HEK293 (cell line): ENCODE measurements at regions not wholly inside any gene's neighbourhood (a gene's known extent, or its start where the extent isn't known, plus 50 kb on each side); places are given as distances from the start of the nearest gene placed in this dataset.

Experiments used
- CTCF ChIA-PET: fragments of 350-600 bp; formaldehyde crosslinking; extraction: SDS; loops from one replicate; lab custom pipeline; 2021; ENCODE audit warnings: antibody characterized with exemption; lab: Yijun Ruan, JAX
- POLR2A ChIA-PET: fragments of 300-600 bp; formaldehyde crosslinking; extraction: SDS; loops from one replicate; lab custom pipeline; 2020; ENCODE audit warnings: antibody characterized with exemption, inconsistent platforms; lab: Yijun Ruan, JAX
- H3K27ac ChIP-seq: fragments of 200-500 bp; sonication (Bioruptor generic); 2 replicates; pipeline ENCODE4 v1.5.1; 2014; ENCODE audit warnings: low read depth, low read length, control low read depth, inconsistent platforms; ENCODE audit errors: extremely low read depth
- H3K36me3 ChIP-seq, 2 experiments: fragments of 200-500 bp in 1 of 2; sonication (Bioruptor generic) in 1 of 2; 1 replicate in 1 of 2; 2 replicates in 1 of 2; pipeline ENCODE4 v1.5.1; 2014 to 2017; ENCODE audit warnings: inconsistent platforms in 2 of 2, low read length in 2 of 2; ENCODE audit not compliant: control insufficient read depth in 2 of 2, insufficient read depth in 1 of 2
- H3K4me1 ChIP-seq: fragments of 200-500 bp; sonication (Bioruptor generic); 2 replicates; pipeline ENCODE4 v1.5.1; 2014; ENCODE audit warnings: mild to moderate bottlenecking, low read length, inconsistent platforms; ENCODE audit not compliant: control insufficient read depth, insufficient read depth
- H3K4me3 ChIP-seq: 2 replicates; pipeline ENCODE4 v1.5.1; 2011; ENCODE audit warnings: low read depth, mild to moderate bottlenecking, control low read depth, low read length, moderate library complexity
- H3K9me3 ChIP-seq: fragments of 200-500 bp; sonication (Bioruptor generic); 2 replicates; pipeline ENCODE4 v1.5.1; 2014; ENCODE audit warnings: low read depth, low read length, inconsistent platforms; ENCODE audit not compliant: control insufficient read depth, insufficient read depth
- BCL6B ChIP-seq: fragments of 450-650 bp; formaldehyde crosslinking; IDR thresholded peaks from 2 replicates; pipeline ENCODE4 v1.5.1; 2017; ENCODE audit warnings: missing biosample characterization, missing genetic modification characterization
- GLI2 ChIP-seq: fragments of 450-650 bp; formaldehyde crosslinking; IDR thresholded peaks from 2 replicates; pipeline ENCODE4; 2017; ENCODE audit warnings: missing biosample characterization, missing genetic modification characterization, low read depth, borderline replicate concordance
- HOXC10 ChIP-seq: sonication (generic); formaldehyde crosslinking; IDR thresholded peaks from 2 replicates; pipeline ENCODE4 v1.8.1; 2023; ENCODE audit warnings: mild to moderate bottlenecking, missing genetic modification reagents
- PRDM6 ChIP-seq: fragments of 450-650 bp; formaldehyde crosslinking; IDR thresholded peaks from 2 replicates; pipeline ENCODE4 v1.5.1; 2017; ENCODE audit warnings: missing biosample characterization, missing genetic modification characterization
- SP7 ChIP-seq: fragments of 450-650 bp; formaldehyde crosslinking; IDR thresholded peaks from 2 replicates; pipeline ENCODE4 v1.5.1; 2016; ENCODE audit warnings: missing biosample characterization, missing genetic modification characterization
- TCF7L2 ChIP-seq: IDR thresholded peaks from 2 replicates; pipeline ENCODE4 v1.6.1; 2011; ENCODE audit warnings: low read depth, mild to moderate bottlenecking, inconsistent platforms, low read length, moderate library complexity, borderline replicate concordance
- ZFP3 ChIP-seq: fragments of 450-650 bp; formaldehyde crosslinking; IDR thresholded peaks from 2 replicates; pipeline ENCODE4 v1.5.1; 2016; ENCODE audit warnings: low read depth, missing biosample characterization, missing genetic modification characterization
- ZNF169 ChIP-seq: fragments of 450-650 bp; formaldehyde crosslinking; IDR thresholded peaks from 2 replicates; pipeline ENCODE4 v1.5.1; 2016; ENCODE audit warnings: missing biosample characterization, missing genetic modification characterization
- ZNF221 ChIP-seq: fragments of 450-650 bp; formaldehyde crosslinking; IDR thresholded peaks from 2 replicates; pipeline ENCODE4 v1.5.1; 2017; ENCODE audit warnings: missing biosample characterization, missing genetic modification characterization, borderline replicate concordance
- ZNF223 ChIP-seq: fragments of 450-650 bp; formaldehyde crosslinking; IDR thresholded peaks from 2 replicates; pipeline ENCODE4 v1.5.1; 2016; ENCODE audit warnings: missing biosample characterization, missing genetic modification characterization
- ZNF266 ChIP-seq: fragments of 450-650 bp; formaldehyde crosslinking; IDR thresholded peaks from 2 replicates; pipeline ENCODE4 v1.5.1; 2016; ENCODE audit warnings: missing biosample characterization, missing genetic modification characterization, low read depth
- ZNF335 ChIP-seq: fragments of 450-650 bp; formaldehyde crosslinking; conservative IDR thresholded peaks from 2 replicates; pipeline ENCODE4 v1.5.1; 2016; ENCODE audit warnings: missing biosample characterization, missing genetic modification characterization
- ZNF350 ChIP-seq: fragments of 450-650 bp; formaldehyde crosslinking; IDR thresholded peaks from 2 replicates; pipeline ENCODE4 v1.5.0; 2017; ENCODE audit warnings: missing biosample characterization, mild to moderate bottlenecking, missing genetic modification characterization
- ZNF366 ChIP-seq: fragments of 450-650 bp; formaldehyde crosslinking; conservative IDR thresholded peaks from 2 replicates; pipeline ENCODE4 v1.5.1; 2016; ENCODE audit warnings: missing biosample characterization, missing genetic modification characterization
- ZNF501 ChIP-seq: fragments of 450-650 bp; formaldehyde crosslinking; IDR thresholded peaks from 2 replicates; pipeline ENCODE4 v1.5.1; 2016; ENCODE audit warnings: missing biosample characterization, missing genetic modification characterization
- ZNF561 ChIP-seq: fragments of 450-650 bp; IDR thresholded peaks from 2 replicates; pipeline ENCODE4 v1.5.1; 2018; ENCODE audit warnings: missing biosample characterization, missing genetic modification characterization, borderline replicate concordance
- ZNF623 ChIP-seq: fragments of 450-650 bp; formaldehyde crosslinking; IDR thresholded peaks from 2 replicates; pipeline ENCODE4 v1.5.1; 2016; ENCODE audit warnings: missing biosample characterization, missing genetic modification characterization
- ZNF747 ChIP-seq: fragments of 450-650 bp; formaldehyde crosslinking; IDR thresholded peaks from 2 replicates; pipeline ENCODE4 v1.5.1; 2016; ENCODE audit warnings: missing biosample characterization, missing genetic modification characterization
- ZSCAN23 ChIP-seq: fragments of 450-650 bp; formaldehyde crosslinking; IDR thresholded peaks from 2 replicates; pipeline ENCODE4 v1.5.1; 2016; ENCODE audit warnings: missing biosample characterization, missing genetic modification characterization
- TF ChIP-seq, protein P1 (sequence below): fragments of 450-650 bp; formaldehyde crosslinking; IDR thresholded peaks from 2 replicates; pipeline ENCODE4 v1.5.1; 2016; ENCODE audit warnings: missing biosample characterization, missing genetic modification characterization
- TF ChIP-seq, protein P2 (sequence below): fragments of 450-650 bp; formaldehyde crosslinking; IDR thresholded peaks from 2 replicates; pipeline ENCODE4 v1.5.1; 2016; ENCODE audit warnings: missing biosample characterization, missing genetic modification characterization
- TF ChIP-seq, protein P3 (sequence below): fragments of 450-650 bp; formaldehyde crosslinking; IDR thresholded peaks from 2 replicates; pipeline ENCODE4 v1.5.1; 2017; ENCODE audit warnings: missing biosample characterization, mild to moderate bottlenecking, missing genetic modification characterization, moderate library complexity
- TF ChIP-seq, protein P4 (sequence below): fragments of 450-650 bp; formaldehyde crosslinking; IDR thresholded peaks from 2 replicates; pipeline ENCODE4 v1.5.1; 2016; ENCODE audit warnings: missing biosample characterization, missing genetic modification characterization, low read depth
- TF ChIP-seq, protein P5 (sequence below): IDR thresholded peaks from 2 replicates; pipeline ENCODE4 v1.6.1; 2011; ENCODE audit warnings: mild to moderate bottlenecking, low read depth, low read length, borderline replicate concordance

GRCh38 chr18:79629249-79629558 lies 50.4 kb upstream of the CTDP1 start:
- Histone ChIP-seq H3K4me1 (no peaks in the 10 kb centered on the region), H3K4me3 (no peak overlapping the region), H3K9me3 (no peaks in the 10 kb centered on the region), H3K36me3 (no peaks in the 10 kb centered on the region), H3K27ac (no peak overlapping the region)
- ChIA-PET CTCF (no interaction called here), POLR2A (no interaction called here)
- no peak for TF ChIP-seq ZNF561 (tag by site-specific recombination)
- no peak for TF ChIP-seq SP7 (tag by site-specific recombination)
- TF ChIP-seq ZNF223 (tag by site-specific recombination): no peak
- TF ChIP-seq ZNF350: no peak
- TF ChIP-seq, protein P1, sequence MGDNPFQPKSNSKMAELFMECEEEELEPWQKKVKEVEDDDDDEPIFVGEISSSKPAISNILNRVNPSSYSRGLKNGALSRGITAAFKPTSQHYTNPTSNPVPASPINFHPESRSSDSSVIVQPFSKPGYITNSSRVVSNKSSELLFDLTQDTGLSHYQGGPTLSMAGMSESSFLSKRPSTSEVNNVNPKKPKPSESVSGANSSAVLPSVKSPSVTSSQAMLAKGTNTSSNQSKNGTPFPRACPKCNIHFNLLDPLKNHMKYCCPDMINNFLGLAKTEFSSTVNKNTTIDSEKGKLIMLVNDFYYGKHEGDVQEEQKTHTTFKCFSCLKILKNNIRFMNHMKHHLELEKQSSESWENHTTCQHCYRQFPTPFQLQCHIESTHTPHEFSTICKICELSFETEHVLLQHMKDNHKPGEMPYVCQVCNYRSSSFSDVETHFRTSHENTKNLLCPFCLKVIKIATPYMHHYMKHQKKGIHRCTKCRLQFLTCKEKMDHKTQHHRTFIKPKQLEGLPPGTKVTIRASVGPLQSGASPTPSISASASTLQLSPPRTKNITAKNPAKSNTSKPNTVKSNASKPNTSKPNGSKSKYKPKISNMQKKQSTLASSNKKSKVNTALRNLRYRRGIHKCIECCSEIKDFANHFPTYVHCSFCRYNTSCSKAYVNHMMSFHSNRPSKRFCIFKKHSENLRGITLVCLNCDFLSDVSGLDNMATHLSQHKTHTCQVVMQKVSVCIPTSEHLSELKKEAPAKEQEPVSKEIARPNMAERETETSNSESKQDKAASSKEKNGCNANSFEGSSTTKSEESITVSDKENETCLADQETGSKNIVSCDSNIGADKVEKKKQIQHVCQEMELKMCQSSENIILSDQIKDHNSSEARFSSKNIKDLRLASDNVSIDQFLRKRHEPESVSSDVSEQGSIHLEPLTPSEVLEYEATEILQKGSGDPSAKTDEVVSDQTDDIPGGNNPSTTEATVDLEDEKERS (tag by site-specific recombination): no peak
- TF ChIP-seq ZNF623 (tag by site-specific recombination): no peak
- TF ChIP-seq, protein P2, sequence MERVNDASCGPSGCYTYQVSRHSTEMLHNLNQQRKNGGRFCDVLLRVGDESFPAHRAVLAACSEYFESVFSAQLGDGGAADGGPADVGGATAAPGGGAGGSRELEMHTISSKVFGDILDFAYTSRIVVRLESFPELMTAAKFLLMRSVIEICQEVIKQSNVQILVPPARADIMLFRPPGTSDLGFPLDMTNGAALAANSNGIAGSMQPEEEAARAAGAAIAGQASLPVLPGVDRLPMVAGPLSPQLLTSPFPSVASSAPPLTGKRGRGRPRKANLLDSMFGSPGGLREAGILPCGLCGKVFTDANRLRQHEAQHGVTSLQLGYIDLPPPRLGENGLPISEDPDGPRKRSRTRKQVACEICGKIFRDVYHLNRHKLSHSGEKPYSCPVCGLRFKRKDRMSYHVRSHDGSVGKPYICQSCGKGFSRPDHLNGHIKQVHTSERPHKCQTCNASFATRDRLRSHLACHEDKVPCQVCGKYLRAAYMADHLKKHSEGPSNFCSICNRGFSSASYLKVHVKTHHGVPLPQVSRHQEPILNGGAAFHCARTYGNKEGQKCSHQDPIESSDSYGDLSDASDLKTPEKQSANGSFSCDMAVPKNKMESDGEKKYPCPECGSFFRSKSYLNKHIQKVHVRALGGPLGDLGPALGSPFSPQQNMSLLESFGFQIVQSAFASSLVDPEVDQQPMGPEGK (tag by site-specific recombination): no peak
- TF ChIP-seq, protein P3, sequence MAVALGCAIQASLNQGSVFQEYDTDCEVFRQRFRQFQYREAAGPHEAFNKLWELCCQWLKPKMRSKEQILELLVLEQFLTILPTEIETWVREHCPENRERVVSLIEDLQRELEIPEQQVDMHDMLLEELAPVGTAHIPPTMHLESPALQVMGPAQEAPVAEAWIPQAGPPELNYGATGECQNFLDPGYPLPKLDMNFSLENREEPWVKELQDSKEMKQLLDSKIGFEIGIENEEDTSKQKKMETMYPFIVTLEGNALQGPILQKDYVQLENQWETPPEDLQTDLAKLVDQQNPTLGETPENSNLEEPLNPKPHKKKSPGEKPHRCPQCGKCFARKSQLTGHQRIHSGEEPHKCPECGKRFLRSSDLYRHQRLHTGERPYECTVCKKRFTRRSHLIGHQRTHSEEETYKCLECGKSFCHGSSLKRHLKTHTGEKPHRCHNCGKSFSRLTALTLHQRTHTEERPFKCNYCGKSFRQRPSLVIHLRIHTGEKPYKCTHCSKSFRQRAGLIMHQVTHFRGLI (tag by site-specific recombination): no peak

GRCh38 chr18:79629606-79630005 lies 50.0 kb upstream of the CTDP1 start:
- Histone ChIP-seq H3K4me1 (no peaks in the 10 kb centered on the region), H3K36me3 (no peaks in the 10 kb centered on the region), H3K4me3 (no peak overlapping the region), H3K9me3 (no peaks in the 10 kb centered on the region), H3K27ac (no peak overlapping the region)
- CTCF ChIA-PET: no interaction called here
- POLR2A ChIA-PET: no interaction called here
- TF ChIP-seq BCL6B (tag by site-specific recombination) (no peak), ZNF266 (tag by site-specific recombination) (no peak), TCF7L2 (no peak), ZFP3 (tag by site-specific recombination) (no peak), ZNF221 (tag by site-specific recombination) (no peak), ZSCAN23 (tag by site-specific recombination) (no peak), PRDM6 (tag by site-specific recombination) (no peak), ZNF366 (tag by site-specific recombination) (no peak), GLI2 (tag by site-specific recombination) (no peak), ZNF335 (tag by site-specific recombination) (no peak), HOXC10 (CRISPR knock-in tag) (no peak), ZNF169 (tag by site-specific recombination) (no peak), ZNF747 (tag by site-specific recombination) (no peak), ZNF501 (no peak)
- TF ChIP-seq, protein P4, sequence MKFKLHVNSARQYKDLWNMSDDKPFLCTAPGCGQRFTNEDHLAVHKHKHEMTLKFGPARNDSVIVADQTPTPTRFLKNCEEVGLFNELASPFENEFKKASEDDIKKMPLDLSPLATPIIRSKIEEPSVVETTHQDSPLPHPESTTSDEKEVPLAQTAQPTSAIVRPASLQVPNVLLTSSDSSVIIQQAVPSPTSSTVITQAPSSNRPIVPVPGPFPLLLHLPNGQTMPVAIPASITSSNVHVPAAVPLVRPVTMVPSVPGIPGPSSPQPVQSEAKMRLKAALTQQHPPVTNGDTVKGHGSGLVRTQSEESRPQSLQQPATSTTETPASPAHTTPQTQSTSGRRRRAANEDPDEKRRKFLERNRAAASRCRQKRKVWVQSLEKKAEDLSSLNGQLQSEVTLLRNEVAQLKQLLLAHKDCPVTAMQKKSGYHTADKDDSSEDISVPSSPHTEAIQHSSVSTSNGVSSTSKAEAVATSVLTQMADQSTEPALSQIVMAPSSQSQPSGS: no peak
- TF ChIP-seq, protein P5, sequence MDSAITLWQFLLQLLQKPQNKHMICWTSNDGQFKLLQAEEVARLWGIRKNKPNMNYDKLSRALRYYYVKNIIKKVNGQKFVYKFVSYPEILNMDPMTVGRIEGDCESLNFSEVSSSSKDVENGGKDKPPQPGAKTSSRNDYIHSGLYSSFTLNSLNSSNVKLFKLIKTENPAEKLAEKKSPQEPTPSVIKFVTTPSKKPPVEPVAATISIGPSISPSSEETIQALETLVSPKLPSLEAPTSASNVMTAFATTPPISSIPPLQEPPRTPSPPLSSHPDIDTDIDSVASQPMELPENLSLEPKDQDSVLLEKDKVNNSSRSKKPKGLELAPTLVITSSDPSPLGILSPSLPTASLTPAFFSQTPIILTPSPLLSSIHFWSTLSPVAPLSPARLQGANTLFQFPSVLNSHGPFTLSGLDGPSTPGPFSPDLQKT: no peak
